ENCODE measurements at regions not wholly inside any gene's neighbourhood (a gene's known extent, or its start where the extent isn't known, plus 50 kb on each side); places are given as distances from the start of the nearest gene placed in this dataset.

DNA sequence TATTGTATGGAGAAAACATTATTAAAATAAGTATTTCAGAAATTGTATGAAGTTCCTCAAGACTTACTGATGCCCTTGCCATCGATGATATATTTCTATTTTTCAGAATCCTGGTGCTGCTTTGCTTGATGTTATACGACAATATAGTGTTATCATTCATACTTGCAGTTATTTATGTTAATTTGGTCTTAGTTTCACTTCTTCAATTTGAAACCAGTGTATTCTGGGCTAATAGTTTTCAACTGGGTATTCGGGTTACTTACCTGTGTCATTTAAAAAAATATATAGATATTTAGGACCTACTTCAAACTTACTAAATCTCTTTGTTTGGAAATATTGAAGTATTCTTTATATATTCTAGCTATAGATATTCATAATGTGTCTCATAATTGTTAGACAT, 1414.7 kb downstream of the C4orf33 start:
- TF ChIP-seq, protein P1, sequence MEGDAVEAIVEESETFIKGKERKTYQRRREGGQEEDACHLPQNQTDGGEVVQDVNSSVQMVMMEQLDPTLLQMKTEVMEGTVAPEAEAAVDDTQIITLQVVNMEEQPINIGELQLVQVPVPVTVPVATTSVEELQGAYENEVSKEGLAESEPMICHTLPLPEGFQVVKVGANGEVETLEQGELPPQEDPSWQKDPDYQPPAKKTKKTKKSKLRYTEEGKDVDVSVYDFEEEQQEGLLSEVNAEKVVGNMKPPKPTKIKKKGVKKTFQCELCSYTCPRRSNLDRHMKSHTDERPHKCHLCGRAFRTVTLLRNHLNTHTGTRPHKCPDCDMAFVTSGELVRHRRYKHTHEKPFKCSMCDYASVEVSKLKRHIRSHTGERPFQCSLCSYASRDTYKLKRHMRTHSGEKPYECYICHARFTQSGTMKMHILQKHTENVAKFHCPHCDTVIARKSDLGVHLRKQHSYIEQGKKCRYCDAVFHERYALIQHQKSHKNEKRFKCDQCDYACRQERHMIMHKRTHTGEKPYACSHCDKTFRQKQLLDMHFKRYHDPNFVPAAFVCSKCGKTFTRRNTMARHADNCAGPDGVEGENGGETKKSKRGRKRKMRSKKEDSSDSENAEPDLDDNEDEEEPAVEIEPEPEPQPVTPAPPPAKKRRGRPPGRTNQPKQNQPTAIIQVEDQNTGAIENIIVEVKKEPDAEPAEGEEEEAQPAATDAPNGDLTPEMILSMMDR (conservative IDR thresholded peaks at IDR 0.05; ENCODE audit: low read depth, low read length) = no peak
- TF ChIP-seq EZH2 (IDR thresholded peaks at IDR 0.05; ENCODE audit: borderline replicate concordance, low read depth, low read length, poor library complexity, severe bottlenecking) = no peak

All from A673 (cell line).